ENCODE measurements at regions not wholly inside any gene's neighbourhood (a gene's known extent, or its start where the extent isn't known, plus 50 kb on each side); places are given as distances from the start of the nearest gene placed in this dataset.

DNA sequence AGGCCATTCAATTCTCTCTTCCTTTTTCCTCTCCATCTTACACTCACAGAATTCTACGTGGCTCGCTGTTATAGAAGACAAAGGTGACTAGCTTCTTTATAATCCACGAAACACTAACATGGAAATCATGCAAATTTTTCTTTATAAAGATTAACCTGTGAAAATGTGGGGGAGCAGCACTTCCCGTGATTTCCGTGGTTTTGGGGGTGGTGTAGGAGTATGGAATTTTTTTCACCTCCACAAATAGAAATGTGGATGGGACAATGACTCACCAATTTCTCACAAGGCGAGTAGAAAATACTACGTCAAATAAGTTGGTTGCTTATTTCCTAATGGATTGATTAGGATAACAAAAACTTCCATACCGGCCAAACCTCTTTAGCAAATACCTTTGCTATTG is 719.2 kb upstream of the TENM3 start:
- TF ChIP-seq, protein P1, sequence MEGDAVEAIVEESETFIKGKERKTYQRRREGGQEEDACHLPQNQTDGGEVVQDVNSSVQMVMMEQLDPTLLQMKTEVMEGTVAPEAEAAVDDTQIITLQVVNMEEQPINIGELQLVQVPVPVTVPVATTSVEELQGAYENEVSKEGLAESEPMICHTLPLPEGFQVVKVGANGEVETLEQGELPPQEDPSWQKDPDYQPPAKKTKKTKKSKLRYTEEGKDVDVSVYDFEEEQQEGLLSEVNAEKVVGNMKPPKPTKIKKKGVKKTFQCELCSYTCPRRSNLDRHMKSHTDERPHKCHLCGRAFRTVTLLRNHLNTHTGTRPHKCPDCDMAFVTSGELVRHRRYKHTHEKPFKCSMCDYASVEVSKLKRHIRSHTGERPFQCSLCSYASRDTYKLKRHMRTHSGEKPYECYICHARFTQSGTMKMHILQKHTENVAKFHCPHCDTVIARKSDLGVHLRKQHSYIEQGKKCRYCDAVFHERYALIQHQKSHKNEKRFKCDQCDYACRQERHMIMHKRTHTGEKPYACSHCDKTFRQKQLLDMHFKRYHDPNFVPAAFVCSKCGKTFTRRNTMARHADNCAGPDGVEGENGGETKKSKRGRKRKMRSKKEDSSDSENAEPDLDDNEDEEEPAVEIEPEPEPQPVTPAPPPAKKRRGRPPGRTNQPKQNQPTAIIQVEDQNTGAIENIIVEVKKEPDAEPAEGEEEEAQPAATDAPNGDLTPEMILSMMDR (IDR thresholded peaks at IDR 0.05; ENCODE audit: control insufficient read depth, extremely low read depth, insufficient read depth) = no peak
- DNase-seq (ENCODE audit: low read depth) = no peak
- no peak overlapping the region for H3K4me3 ChIP-seq (ENCODE audit: low read depth, low read length)

DNA sequence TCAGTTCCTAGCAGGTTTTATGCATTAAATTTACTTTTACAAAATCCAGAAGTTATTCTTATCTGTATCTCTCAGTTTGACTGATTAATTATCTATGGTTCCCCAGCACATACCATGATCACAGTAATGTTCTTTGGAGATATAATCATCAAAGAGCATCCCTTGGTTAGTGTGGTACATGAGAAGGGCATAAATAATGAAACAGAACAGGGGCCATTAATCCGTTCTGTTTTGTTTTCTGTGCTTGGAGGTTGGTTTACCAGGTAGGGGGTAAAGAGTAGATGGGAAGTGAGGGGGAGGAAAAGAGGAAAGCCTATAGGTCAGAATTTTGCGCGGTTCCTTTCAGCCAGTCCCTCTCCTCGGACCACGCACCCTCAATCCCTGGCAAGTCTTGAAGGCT is 718.7 kb upstream of the TENM3 start:
- H3K4me3 ChIP-seq (ENCODE audit: low read depth, low read length) = no peak overlapping the region
- DNase-seq (ENCODE audit: low read depth) = no peak
- TF ChIP-seq, protein P1 (IDR thresholded peaks at IDR 0.05; ENCODE audit: control insufficient read depth, extremely low read depth, insufficient read depth) = no peak

DNA sequence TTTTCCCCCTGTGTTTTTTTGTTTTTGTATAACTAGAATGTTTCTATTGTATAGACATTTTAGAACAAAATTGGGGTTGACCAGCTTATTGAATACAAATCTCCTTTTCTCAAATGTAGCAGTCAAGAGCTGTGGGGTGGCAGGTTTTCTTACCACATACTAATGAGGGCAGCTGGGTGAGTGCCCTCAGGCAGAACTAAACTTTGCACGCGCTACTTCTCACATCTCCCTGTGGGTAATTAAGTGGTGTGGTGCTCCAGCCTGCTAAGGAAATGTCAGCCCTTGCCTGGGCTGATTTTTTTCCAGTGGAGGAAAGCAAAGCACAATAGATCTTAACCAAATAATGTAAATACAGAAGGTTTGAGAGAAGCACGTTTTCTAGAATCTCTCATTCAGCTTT is 717.6 kb upstream of the TENM3 start:
- TF ChIP-seq, protein P1 (IDR thresholded peaks at IDR 0.05; ENCODE audit: control insufficient read depth, extremely low read depth, insufficient read depth) = no peak
- H3K4me3 ChIP-seq (ENCODE audit: low read depth, low read length) = no peak overlapping the region
- DNase-seq (ENCODE audit: low read depth) = no peak

DNA sequence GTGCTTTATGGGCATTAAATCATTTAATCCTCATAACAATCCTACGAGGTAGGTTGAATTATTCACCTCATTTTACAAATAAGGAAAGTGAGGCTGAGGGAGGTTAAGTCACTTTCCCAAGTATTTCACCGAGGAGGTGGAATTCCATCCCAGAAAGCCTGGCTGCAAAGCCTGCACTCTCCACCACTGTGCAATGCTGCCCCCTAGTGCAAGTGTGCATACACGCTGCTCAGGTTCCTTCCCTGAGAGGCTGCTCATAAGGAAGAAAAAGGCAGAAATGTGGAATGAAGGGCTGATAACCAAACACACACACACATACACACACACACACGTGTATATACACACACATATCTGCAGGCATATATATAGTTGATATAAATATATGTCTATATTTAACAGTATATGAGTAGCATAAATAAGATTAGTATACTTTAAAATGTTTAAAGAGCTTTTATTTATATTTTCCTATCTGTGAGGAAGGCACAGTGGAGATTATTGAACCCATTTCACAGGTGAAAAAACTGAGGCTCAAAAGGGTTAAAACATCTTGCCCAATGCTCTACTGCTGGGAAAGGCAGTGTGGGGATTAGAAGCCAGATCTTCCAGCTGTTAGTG is 714.5 kb upstream of the TENM3 start:
- DNase-seq (ENCODE audit: low read depth) = peak; percentile 40
- no peak overlapping the region for H3K4me3 ChIP-seq (ENCODE audit: low read depth, low read length)
- TF ChIP-seq, protein P1 (IDR thresholded peaks at IDR 0.05; ENCODE audit: control insufficient read depth, extremely low read depth, insufficient read depth) = peak; percentile 99

DNA sequence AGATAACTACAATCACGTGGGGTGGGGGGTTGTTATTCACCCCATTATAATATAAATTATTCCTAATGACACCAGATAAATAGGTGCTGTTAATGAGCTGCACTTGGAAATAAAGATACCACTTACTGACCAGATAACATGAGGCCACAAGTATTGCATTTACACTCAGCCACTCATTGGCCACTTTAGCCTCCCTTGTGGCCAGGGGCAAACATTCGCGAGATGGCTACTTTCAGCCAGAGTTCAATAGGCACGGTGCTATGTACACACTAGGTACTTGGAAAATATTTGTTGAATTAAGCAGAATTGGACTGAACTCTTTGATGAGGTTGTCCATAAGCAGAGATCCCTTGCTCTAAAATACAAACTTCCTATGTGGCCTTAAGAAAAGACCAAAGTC is 713.7 kb upstream of the TENM3 start:
- H3K4me3 ChIP-seq (ENCODE audit: low read depth, low read length) = no peak overlapping the region
- DNase-seq (ENCODE audit: low read depth) = no peak
- TF ChIP-seq, protein P1 (IDR thresholded peaks at IDR 0.05; ENCODE audit: control insufficient read depth, extremely low read depth, insufficient read depth) = no peak

DNA sequence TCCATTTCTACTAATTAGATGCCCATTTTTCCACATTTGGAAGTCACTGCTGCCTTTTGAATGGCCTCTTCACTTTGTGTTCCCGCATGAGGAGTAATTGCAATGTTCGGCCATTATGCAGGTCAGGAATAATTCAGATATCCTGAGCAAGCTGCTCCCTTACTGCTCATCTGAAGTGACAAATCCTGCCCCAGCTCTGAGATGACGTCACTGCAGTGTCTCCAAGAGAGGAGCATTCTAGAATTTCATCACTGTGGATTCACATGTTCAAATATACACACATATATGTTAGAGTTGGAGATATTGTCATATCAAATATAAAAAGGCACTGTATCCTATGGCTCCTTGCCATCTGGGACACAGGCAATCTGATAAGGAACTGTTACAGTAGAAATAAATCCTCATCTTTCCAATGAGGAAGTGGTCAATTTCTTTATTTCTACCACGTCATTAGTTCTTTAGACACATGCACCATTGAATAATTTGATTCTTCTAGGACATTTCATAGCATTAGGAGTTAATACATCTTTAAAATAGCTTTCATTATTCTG is 706.9 kb upstream of the TENM3 start:
- TF ChIP-seq, protein P1 (IDR thresholded peaks at IDR 0.05; ENCODE audit: control insufficient read depth, extremely low read depth, insufficient read depth) = no peak
- no peak overlapping the region for H3K4me3 ChIP-seq (ENCODE audit: low read depth, low read length)
- DNase-seq (ENCODE audit: low read depth) = peak; percentile 8

All from LNCaP clone FGC (cell line).